ENCODE measurements at regions not wholly inside any gene's neighbourhood (a gene's known extent, or its start where the extent isn't known, plus 50 kb on each side); places are given as distances from the start of the nearest gene placed in this dataset.

DNA sequence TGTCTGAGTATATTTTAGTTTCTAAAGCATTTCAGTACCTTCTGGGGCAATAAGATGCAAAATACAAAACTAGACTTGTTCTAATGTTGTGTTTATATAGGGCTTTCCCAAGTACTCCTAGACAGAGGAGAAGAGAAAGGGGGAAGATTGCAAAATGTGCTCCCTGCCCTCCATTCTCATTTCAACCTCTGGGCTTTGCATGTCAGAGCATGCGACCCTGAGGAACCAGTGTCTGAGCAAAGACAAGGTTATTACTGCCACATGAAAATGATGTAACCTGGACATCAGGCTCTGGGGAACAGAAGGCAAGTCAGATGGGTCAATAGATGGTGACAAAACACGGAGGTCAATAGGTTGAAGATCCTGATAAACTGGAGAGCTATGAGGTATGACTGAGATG lies 253.5 kb upstream of the TCF21 start:
- TF ChIP-seq HDAC1 (IDR thresholded peaks at IDR 0.05) (no peak), NBN (IDR thresholded peaks at IDR 0.05; ENCODE audit: low read depth) (no peak), RB1 (IDR thresholded peaks at IDR 0.05; ENCODE audit: low read depth) (no peak), EP300 (IDR thresholded peaks at IDR 0.05; ENCODE audit: low read length) (no peak)
- TF ChIP-seq, protein P1, sequence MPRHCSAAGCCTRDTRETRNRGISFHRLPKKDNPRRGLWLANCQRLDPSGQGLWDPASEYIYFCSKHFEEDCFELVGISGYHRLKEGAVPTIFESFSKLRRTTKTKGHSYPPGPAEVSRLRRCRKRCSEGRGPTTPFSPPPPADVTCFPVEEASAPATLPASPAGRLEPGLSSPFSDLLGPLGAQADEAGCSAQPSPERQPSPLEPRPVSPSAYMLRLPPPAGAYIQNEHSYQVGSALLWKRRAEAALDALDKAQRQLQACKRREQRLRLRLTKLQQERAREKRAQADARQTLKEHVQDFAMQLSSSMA (CRISPR knock-in tag; IDR thresholded peaks at IDR 0.05): no peak

Measured in K562 (cell line).